ENCODE measurements at regions not wholly inside any gene's neighbourhood (a gene's known extent, or its start where the extent isn't known, plus 50 kb on each side); places are given as distances from the start of the nearest gene placed in this dataset.

DNA sequence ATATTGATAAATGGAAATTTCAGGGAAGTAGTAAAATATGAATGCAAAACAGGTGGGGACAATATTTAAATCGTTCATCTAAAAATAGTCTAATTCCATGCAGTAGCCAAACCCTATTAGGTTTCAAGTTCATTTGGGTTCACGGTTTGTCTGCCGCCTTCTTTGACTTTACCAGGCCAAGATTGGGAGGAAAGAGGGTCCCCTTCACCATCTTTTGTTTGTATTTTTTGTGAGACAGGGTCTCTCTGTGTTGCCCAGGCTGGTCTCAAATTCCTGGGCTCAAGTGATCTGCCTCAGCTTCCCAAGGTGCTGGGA is 98.5 kb upstream of the ATL2 start:
- DNase-seq = no peak
- intact Hi-C loops (cut with DNase I) = no loop called here
- Histone ChIP-seq H3K4me3 (no peak overlapping the region), H3K9me3 (no peaks in the 10 kb centered on the region), H3K36me3 (no peaks in the 10 kb centered on the region), H3K27me3 (no peaks in the 10 kb centered on the region), H3K4me1 (no peaks in the 10 kb centered on the region), H3K27ac (no peak overlapping the region)
- no peak for FAIRE-seq
- TF ChIP-seq, protein P1, sequence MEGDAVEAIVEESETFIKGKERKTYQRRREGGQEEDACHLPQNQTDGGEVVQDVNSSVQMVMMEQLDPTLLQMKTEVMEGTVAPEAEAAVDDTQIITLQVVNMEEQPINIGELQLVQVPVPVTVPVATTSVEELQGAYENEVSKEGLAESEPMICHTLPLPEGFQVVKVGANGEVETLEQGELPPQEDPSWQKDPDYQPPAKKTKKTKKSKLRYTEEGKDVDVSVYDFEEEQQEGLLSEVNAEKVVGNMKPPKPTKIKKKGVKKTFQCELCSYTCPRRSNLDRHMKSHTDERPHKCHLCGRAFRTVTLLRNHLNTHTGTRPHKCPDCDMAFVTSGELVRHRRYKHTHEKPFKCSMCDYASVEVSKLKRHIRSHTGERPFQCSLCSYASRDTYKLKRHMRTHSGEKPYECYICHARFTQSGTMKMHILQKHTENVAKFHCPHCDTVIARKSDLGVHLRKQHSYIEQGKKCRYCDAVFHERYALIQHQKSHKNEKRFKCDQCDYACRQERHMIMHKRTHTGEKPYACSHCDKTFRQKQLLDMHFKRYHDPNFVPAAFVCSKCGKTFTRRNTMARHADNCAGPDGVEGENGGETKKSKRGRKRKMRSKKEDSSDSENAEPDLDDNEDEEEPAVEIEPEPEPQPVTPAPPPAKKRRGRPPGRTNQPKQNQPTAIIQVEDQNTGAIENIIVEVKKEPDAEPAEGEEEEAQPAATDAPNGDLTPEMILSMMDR (IDR thresholded peaks at IDR 0.05) = no peak
- WGBS, 2 donors = 83 to 92% methylated on average over 3 of the region's 3 CpGs
- no peak for ATAC-seq

DNA sequence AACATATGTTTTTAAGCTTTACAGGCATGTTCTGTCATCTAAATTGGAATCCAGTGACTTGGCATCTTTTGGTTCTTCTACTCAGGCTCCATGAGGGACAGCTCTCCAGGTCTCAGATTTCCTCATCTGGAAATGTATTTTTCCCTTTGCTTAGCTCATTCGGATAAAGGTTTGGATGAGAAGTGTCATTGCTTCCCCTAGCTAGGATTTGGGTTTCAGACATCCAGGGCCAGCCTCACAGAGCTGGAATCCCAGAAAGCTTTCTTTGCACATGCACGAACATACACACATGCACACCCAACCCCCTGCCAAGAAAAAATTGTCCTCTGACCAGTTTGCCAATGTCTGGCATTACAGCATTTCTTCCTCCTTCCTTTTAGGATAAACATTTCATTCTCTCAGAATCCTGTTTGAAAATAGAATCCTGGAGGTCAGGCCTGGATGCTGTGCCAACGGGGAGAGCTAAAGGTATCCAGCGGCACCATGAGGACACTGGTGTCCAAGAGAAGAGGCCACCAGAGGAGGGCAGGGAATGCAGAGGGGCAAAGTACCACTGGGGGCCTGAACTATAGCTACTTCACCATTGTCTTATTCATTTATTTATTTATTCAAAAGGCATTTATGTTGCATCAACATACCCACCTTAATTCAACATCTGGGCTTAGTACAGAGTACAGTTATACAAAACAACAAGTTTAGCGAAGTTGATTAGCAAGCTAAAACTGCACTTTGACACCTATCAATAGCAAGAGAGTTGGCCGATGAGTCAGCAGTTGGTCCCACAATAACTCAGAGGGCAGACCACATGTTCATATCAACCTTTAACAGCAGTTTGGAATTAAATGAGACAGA is 97.9 kb upstream of the ATL2 start:
- no peak overlapping the region for H3K4me3 ChIP-seq
- no peaks in the 10 kb centered on the region for H3K27me3 ChIP-seq
- H3K4me1 ChIP-seq = no peaks in the 10 kb centered on the region
- FAIRE-seq = no peak
- H3K36me3 ChIP-seq = no peaks in the 10 kb centered on the region
- TF ChIP-seq, protein P1 (IDR thresholded peaks at IDR 0.05) = no peak
- no peak overlapping the region for H3K27ac ChIP-seq
- no peaks in the 10 kb centered on the region for H3K9me3 ChIP-seq
- ATAC-seq = no peak
- no peak for DNase-seq
- intact Hi-C loops (cut with DNase I) = no loop called here
- 77 to 84% methylated on average over 6 of the region's 6 CpGs for WGBS, 2 donors

DNA sequence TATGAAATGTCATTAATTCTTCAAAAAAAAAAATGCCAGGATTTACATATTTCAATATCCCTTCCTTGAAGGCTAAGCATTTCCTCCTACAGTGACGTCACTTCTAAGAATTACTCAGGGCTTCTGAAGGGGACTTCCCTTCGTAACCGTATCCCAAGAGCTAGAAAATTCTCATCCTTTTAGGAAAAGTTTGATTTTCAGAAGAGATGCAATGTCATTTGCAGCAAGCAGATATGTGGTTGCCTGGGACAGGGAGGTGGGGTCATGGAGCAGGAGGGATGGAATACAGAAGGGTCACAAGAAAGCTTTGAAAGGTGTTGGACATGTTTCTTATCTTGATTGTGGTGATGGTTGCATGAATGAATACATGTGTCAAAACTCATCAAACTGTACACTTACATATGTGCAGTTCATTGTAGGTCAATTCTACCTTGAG is 97.0 kb upstream of the ATL2 start:
- no peaks in the 10 kb centered on the region for H3K36me3 ChIP-seq
- TF ChIP-seq, protein P1 (IDR thresholded peaks at IDR 0.05) = no peak
- WGBS, 2 donors = 80% methylated on average over 3 of the region's 3 CpGs
- intact Hi-C loops (cut with DNase I) = no loop called here
- FAIRE-seq (no peak), ATAC-seq (no peak), DNase-seq (no peak)
- no peak overlapping the region for H3K27ac ChIP-seq
- no peaks in the 10 kb centered on the region for H3K9me3 ChIP-seq
- H3K4me1 ChIP-seq = no peaks in the 10 kb centered on the region
- no peak overlapping the region for H3K4me3 ChIP-seq
- H3K27me3 ChIP-seq = no peaks in the 10 kb centered on the region

DNA sequence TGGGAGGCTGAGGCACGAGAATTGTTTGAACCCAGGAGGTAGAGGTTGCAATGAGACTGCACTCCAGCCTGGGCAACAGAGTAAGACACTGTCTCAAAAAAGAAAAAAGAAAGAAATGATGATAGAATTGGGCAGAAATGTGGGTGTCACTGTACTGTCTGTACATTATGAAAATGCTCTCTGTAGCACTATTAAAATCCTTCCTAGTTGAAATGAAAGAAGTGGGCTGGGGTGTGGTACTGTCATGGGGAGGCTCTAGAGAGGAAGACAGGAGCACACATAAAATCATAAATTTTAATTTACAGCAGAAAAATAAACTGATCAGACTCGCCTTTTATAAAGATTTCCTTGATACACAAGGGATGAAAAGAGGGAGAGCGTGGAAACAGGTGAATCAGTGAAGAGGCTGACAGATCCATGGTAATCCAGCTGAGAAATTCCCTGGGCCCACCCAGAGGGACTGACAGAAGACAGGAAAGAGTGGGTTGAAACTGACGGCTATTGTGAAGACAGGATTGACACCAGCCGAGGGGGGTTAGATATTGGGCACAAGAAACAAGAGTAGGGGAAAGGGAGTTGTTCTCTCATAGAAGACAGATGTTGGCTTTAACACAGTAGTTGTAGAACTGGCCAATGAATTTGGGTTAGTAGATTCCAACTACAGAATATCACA is 96.4 kb upstream of the ATL2 start:
- DNase-seq (no peak), ATAC-seq (no peak), FAIRE-seq (no peak)
- no peak overlapping the region for H3K27ac ChIP-seq
- no peaks in the 10 kb centered on the region for H3K36me3 ChIP-seq
- whole genome bisulfite sequencing, 2 donors = 69 to 81% methylated on average over 5 of the region's 5 CpGs
- intact Hi-C loops (cut with DNase I) = no loop called here
- H3K4me1 ChIP-seq = no peaks in the 10 kb centered on the region
- TF ChIP-seq, protein P1 (IDR thresholded peaks at IDR 0.05) = no peak
- H3K9me3 ChIP-seq = no peaks in the 10 kb centered on the region
- H3K4me3 ChIP-seq = no peak overlapping the region
- no peaks in the 10 kb centered on the region for H3K27me3 ChIP-seq

DNA sequence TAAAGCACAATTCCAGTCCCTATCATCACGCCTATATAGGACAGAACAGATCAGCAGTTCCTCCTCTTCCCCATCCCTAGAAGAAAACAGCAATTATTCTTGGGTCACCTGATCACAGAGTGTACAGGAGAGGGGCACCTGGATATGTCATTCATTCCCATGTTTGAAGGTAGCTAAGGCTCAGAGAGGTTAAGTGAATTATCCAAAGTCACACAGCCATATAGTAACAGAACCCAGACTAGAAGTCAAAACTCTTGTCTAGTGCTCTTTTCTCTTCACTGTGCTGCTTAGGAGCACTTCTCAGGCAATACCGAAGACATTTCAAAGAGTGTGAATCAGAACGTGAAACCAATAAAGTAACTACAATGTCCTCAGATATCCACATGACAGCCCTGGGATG is 93.0 kb upstream of the ATL2 start:
- intact Hi-C loops (cut with DNase I) = no loop called here
- no peak overlapping the region for H3K4me3 ChIP-seq
- H3K9me3 ChIP-seq = no peaks in the 10 kb centered on the region
- H3K27me3 ChIP-seq = no peaks in the 10 kb centered on the region
- H3K36me3 ChIP-seq = no peaks in the 10 kb centered on the region
- no peak for ATAC-seq
- WGBS, 2 donors = 79% methylated on average over 3 of the region's 3 CpGs
- no peaks in the 10 kb centered on the region for H3K4me1 ChIP-seq
- TF ChIP-seq, protein P1 (IDR thresholded peaks at IDR 0.05) = no peak
- no peak for DNase-seq
- no peak for FAIRE-seq
- no peak overlapping the region for H3K27ac ChIP-seq

Data from pancreas (tissue), 10 donors.